ENCODE measurements at regions not wholly inside any gene's neighbourhood (a gene's known extent, or its start where the extent isn't known, plus 50 kb on each side); places are given as distances from the start of the nearest gene placed in this dataset.
A peak's percentile ranks its signal among the peaks of the same experiment; 100 is the strongest.

- no peaks in the 10 kb centered on the region for H3K27me3 ChIP-seq
- no peak overlapping the region for H3K27ac ChIP-seq
- TF ChIP-seq, protein P1, sequence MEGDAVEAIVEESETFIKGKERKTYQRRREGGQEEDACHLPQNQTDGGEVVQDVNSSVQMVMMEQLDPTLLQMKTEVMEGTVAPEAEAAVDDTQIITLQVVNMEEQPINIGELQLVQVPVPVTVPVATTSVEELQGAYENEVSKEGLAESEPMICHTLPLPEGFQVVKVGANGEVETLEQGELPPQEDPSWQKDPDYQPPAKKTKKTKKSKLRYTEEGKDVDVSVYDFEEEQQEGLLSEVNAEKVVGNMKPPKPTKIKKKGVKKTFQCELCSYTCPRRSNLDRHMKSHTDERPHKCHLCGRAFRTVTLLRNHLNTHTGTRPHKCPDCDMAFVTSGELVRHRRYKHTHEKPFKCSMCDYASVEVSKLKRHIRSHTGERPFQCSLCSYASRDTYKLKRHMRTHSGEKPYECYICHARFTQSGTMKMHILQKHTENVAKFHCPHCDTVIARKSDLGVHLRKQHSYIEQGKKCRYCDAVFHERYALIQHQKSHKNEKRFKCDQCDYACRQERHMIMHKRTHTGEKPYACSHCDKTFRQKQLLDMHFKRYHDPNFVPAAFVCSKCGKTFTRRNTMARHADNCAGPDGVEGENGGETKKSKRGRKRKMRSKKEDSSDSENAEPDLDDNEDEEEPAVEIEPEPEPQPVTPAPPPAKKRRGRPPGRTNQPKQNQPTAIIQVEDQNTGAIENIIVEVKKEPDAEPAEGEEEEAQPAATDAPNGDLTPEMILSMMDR (IDR thresholded peaks at IDR 0.05): peak; percentile 55 to 70
- H3K36me3 ChIP-seq: no peaks in the 10 kb centered on the region
- no peaks in the 10 kb centered on the region for H3K9me3 ChIP-seq
- no peaks in the 10 kb centered on the region for H3K4me1 ChIP-seq
- DNase-seq (ENCODE audit: low spot score): peak; percentile 68
- H3K4me3 ChIP-seq: no peak overlapping the region
Measured at GRCh38 chr11:32312865-32313403, 122.4 kb downstream of the WT1 start.

GRCh38 chr11:32313477-32313876 is 121.9 kb downstream of the WT1 start:
- TF ChIP-seq, protein P1 (IDR thresholded peaks at IDR 0.05): no peak

GRCh38 chr11:32315121-32315520 is 120.2 kb downstream of the WT1 start:
- DNase-seq (ENCODE audit: low spot score): no peak
- no peaks in the 10 kb centered on the region for H3K36me3 ChIP-seq
- H3K27me3 ChIP-seq: no peaks in the 10 kb centered on the region
- H3K4me1 ChIP-seq: no peaks in the 10 kb centered on the region
- H3K27ac ChIP-seq: no peak overlapping the region
- no peaks in the 10 kb centered on the region for H3K9me3 ChIP-seq
- TF ChIP-seq, protein P1 (IDR thresholded peaks at IDR 0.05): no peak
- H3K4me3 ChIP-seq: no peak overlapping the region

More at GRCh38 chr11:32313477-32313876, 121.9 kb downstream of the WT1 start:
- H3K9me3 ChIP-seq: no peaks in the 10 kb centered on the region
- no peaks in the 10 kb centered on the region for H3K36me3 ChIP-seq
- H3K27me3 ChIP-seq: no peaks in the 10 kb centered on the region
- H3K4me1 ChIP-seq: no peaks in the 10 kb centered on the region
- H3K4me3 ChIP-seq: no peak overlapping the region
- DNase-seq (ENCODE audit: low spot score): no peak
- H3K27ac ChIP-seq: no peak overlapping the region

DNA sequence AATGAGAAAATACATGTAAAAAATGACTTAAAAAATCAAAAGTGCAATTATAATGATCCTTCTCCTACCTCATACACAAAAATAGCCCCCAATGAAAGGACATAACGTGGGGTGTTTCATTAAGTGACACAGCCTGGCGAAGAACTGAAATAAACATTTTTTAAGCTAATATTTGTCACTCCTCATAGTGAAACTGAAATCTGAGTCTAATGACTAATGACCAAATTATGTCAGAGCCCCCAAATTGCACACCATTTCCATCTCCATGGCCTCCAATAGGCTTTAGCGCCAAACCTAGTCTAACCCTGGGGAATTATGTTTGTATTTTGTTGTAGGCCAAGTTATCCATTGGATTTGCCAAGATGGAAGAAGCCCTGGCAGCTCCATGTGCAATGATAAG is 119.1 kb downstream of the WT1 start:
- TF ChIP-seq, protein P1 (IDR thresholded peaks at IDR 0.05): no peak
- DNase-seq (ENCODE audit: low spot score): no peak
- Histone ChIP-seq H3K4me1 (no peaks in the 10 kb centered on the region), H3K27me3 (no peaks in the 10 kb centered on the region), H3K4me3 (no peak overlapping the region), H3K27ac (no peak overlapping the region), H3K36me3 (no peaks in the 10 kb centered on the region), H3K9me3 (no peaks in the 10 kb centered on the region)

- Histone ChIP-seq H3K4me1 (no peaks in the 10 kb centered on the region), H3K9me3 (no peaks in the 10 kb centered on the region), H3K27me3 (no peaks in the 10 kb centered on the region), H3K4me3 (no peak overlapping the region), H3K36me3 (no peaks in the 10 kb centered on the region), H3K27ac (no peak overlapping the region)
- TF ChIP-seq, protein P1 (IDR thresholded peaks at IDR 0.05): no peak
- DNase-seq (ENCODE audit: low spot score): no peak
Measured at GRCh38 chr11:32316858-32317642, 118.3 kb downstream of the WT1 start.
